DND-41 (cell line): ENCODE measurements at regions not wholly inside any gene's neighbourhood (a gene's known extent, or its start where the extent isn't known, plus 50 kb on each side); places are given as distances from the start of the nearest gene placed in this dataset.

Source experiments
- ATAC-seq: fragments of 200-7000 bp; cut with Tn5 transposase; 3 replicates; pipeline ENCODE4 v1.9.1; 2021; ENCODE audit warnings: low read depth; ENCODE audit not compliant: insufficient read depth
- DNase-seq: peaks from one replicate; pipeline ENCODE4 v3.0.0-alpha.2; 2020
- H2AFZ ChIP-seq: 2 replicates; pipeline ENCODE4 v1.6.0; 2012; ENCODE audit warnings: low read depth, low read length
- H3K27ac ChIP-seq: 2 replicates; pipeline ENCODE4 v1.5.1; 2012; ENCODE audit warnings: low read length, inconsistent platforms
- H3K27me3 ChIP-seq: fragments of 200-600 bp; sonication (generic); 2 replicates; pipeline ENCODE4 v1.6.0; 2012; ENCODE audit warnings: low read length, mild to moderate bottlenecking, inconsistent platforms; ENCODE audit not compliant: insufficient read depth, poor library complexity
- H3K36me3 ChIP-seq: 2 replicates; pipeline ENCODE4 v1.5.1; 2012; ENCODE audit warnings: low read length, inconsistent platforms; ENCODE audit not compliant: insufficient read depth
- H3K4me1 ChIP-seq: 2 replicates; pipeline ENCODE4 v1.5.1; 2012; ENCODE audit warnings: mild to moderate bottlenecking, low read length; ENCODE audit not compliant: insufficient read depth
- H3K4me2 ChIP-seq: 2 replicates; pipeline ENCODE4 v1.6.0; 2012; ENCODE audit warnings: mild to moderate bottlenecking, moderate library complexity, low read length, inconsistent platforms; ENCODE audit not compliant: insufficient read depth
- H3K4me3 ChIP-seq, 2 experiments: fragments of 200-600 bp in 1 of 2; shearing (Covaris generic) in 1 of 2; 2 replicates each; pipeline ENCODE4 v1.5.1; 2012 to 2016; ENCODE audit warnings: inconsistent platforms in 2 of 2, low read length in 2 of 2, mild to moderate bottlenecking in 2 of 2, low read depth in 1 of 2, moderate library complexity in 1 of 2
- H3K79me2 ChIP-seq: 2 replicates; pipeline ENCODE4 v1.6.0; 2012; ENCODE audit warnings: low read length, inconsistent platforms; ENCODE audit not compliant: insufficient read depth
- H3K9ac ChIP-seq: 2 replicates; pipeline ENCODE4 v1.6.0; 2012; ENCODE audit warnings: low read depth, mild to moderate bottlenecking, inconsistent platforms, low read length, moderate library complexity
- H3K9me3 ChIP-seq: 2 replicates; pipeline ENCODE4 v1.5.1; 2012; ENCODE audit warnings: low read length, moderate library complexity, mild to moderate bottlenecking, inconsistent platforms; ENCODE audit not compliant: insufficient read depth, severe bottlenecking
- H4K20me1 ChIP-seq: 2 replicates; pipeline ENCODE4 v1.6.0; 2012; ENCODE audit warnings: low read length; ENCODE audit not compliant: insufficient read depth
- EZH2 ChIP-seq: IDR thresholded peaks from 3 replicates; pipeline ENCODE4 v1.6.1; 2012; ENCODE audit warnings: borderline replicate concordance, low read depth, mild to moderate bottlenecking, moderate library complexity, low read length, inconsistent platforms; ENCODE audit not compliant: severe bottlenecking
- TF ChIP-seq, protein P1 (sequence below): IDR thresholded peaks from 2 replicates; pipeline ENCODE4 v1.5.1; 2012; ENCODE audit warnings: borderline replicate concordance, low read length, moderate library complexity, mild to moderate bottlenecking; ENCODE audit not compliant: poor library complexity, severe bottlenecking; ENCODE audit errors: extremely low read depth

DNA sequence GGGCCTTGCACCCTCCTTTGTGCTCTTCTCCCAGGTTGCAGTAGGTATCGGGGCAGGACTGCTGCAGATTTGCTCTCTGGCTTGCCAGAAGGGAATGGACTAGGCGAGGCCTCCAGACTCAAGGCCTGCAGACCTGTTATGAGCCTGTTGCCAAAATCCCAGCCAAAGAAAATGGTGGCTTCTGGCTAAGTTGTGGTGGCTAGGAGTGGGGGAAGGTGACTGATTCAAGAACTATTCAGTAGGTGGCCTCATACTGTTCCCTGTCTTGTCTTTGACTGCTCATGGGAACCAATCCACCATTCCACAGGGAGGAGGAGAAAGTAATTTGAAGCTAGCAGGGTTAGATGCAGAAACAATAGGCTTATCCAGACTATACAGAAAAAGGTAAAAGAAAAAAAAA is 380.4 kb upstream of the PROK2 start:
- ATAC-seq = no peak

DNA sequence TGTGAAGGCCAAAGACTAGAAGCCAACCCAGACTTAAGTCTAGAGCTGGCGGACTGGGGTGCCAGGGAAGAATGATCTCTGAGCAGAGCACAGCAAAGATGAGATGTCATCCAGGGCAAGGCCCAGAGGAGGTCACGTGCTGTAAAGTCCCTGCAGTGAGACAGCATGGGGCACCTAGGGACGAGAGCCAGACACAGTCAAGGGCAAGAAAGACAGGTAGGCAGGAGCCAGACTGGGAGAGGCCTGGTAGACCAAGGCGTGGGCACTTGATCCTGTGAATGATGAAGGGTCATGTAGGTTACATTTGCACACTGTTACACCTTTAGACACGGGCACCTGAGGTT is 379.7 kb upstream of the PROK2 start:
- no peaks in the 10 kb centered on the region for H3K79me2 ChIP-seq
- H3K9ac ChIP-seq = no peak overlapping the region
- H3K9me3 ChIP-seq = no peaks in the 10 kb centered on the region
- H3K27me3 ChIP-seq = no peaks in the 10 kb centered on the region
- H4K20me1 ChIP-seq = no peaks in the 10 kb centered on the region
- H2AFZ ChIP-seq = no peak overlapping the region
- TF ChIP-seq, protein P1, sequence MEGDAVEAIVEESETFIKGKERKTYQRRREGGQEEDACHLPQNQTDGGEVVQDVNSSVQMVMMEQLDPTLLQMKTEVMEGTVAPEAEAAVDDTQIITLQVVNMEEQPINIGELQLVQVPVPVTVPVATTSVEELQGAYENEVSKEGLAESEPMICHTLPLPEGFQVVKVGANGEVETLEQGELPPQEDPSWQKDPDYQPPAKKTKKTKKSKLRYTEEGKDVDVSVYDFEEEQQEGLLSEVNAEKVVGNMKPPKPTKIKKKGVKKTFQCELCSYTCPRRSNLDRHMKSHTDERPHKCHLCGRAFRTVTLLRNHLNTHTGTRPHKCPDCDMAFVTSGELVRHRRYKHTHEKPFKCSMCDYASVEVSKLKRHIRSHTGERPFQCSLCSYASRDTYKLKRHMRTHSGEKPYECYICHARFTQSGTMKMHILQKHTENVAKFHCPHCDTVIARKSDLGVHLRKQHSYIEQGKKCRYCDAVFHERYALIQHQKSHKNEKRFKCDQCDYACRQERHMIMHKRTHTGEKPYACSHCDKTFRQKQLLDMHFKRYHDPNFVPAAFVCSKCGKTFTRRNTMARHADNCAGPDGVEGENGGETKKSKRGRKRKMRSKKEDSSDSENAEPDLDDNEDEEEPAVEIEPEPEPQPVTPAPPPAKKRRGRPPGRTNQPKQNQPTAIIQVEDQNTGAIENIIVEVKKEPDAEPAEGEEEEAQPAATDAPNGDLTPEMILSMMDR = no peak
- no peak for TF ChIP-seq EZH2
- ATAC-seq = no peak
- no peak for DNase-seq
- H3K4me2 ChIP-seq = no peak overlapping the region
- H3K36me3 ChIP-seq = no peaks in the 10 kb centered on the region
- H3K4me3 ChIP-seq = no peak overlapping the region
- H3K27ac ChIP-seq = no peak overlapping the region
- H3K4me1 ChIP-seq = no peaks in the 10 kb centered on the region

More for the DNA sequence above, 380.4 kb upstream of the PROK2 start:
- no peak for DNase-seq
- Histone ChIP-seq H3K27me3 (no peaks in the 10 kb centered on the region), H3K36me3 (no peaks in the 10 kb centered on the region), H3K27ac (no peak overlapping the region), H3K4me3 (no peak overlapping the region), H3K79me2 (no peaks in the 10 kb centered on the region), H2AFZ (no peak overlapping the region), H3K9me3 (no peaks in the 10 kb centered on the region), H3K4me1 (no peaks in the 10 kb centered on the region), H3K9ac (no peak overlapping the region), H4K20me1 (no peaks in the 10 kb centered on the region), H3K4me2 (no peak overlapping the region)
- no peak for TF ChIP-seq EZH2
- TF ChIP-seq, protein P1 = no peak

DNA sequence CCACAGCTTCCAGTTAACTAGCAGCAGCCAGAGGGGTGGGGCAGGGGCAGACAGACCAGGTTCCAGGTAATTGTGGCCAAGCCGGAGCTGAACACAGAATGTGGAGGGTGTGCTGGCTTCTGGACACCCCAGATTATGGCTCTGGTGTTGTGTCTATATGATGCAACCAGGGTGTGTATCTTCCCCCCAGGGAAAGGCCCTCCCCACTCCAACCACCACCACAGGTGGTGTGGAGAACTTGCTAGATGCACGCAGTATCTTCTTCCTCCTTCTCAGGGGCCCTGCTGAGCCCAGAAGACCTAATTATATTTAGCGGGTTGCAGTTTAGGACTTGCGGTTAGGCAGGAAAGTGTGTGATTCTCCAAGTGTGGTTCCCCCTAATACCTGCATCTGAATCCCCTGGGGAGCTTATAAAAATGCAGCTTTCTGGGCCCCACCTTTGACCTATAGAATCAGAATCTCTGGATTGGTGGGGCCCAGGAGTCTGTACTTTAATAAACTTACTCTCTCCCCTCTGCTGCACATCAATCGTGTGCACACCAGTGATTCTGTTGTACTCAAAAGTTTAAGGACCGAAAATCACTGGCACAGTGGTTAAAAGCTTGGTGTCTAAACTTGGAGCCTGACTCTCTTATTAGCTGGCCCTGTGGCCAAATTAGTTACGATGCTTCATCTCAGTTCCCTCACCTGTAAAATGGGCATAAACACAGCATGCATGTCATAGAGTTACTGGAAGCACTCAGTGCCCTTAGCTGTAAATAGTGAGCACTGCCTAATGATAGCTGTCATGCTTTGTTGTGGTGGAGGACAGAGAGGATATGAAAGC is 379.1 kb upstream of the PROK2 start:
- DNase-seq (peak; percentile 49), ATAC-seq (peak; percentile 87)
- Histone ChIP-seq H3K4me3 (no peak overlapping the region), H3K27me3 (no peaks in the 10 kb centered on the region), H3K9ac (no peak overlapping the region), H3K27ac (no peak overlapping the region), H3K36me3 (no peaks in the 10 kb centered on the region), H3K79me2 (no peaks in the 10 kb centered on the region), H3K4me1 (no peaks in the 10 kb centered on the region), H2AFZ (no peak overlapping the region), H4K20me1 (no peaks in the 10 kb centered on the region), H3K4me2 (no peak overlapping the region), H3K9me3 (no peaks in the 10 kb centered on the region)
- no peak for TF ChIP-seq EZH2
- TF ChIP-seq, protein P1 = no peak
